Upper lobe of left lung (tissue), 4 donors: ENCODE measurements at regions not wholly inside any gene's neighbourhood (a gene's known extent, or its start where the extent isn't known, plus 50 kb on each side); places are given as distances from the start of the nearest gene placed in this dataset.

Experiments
- POLR2A ChIP-seq, 4 donors: fragments of 450-650 bp; IDR thresholded peaks; one replicate each; pipeline ENCODE4 v1.5.1; 2016 to 2017; ENCODE audit warnings: antibody characterized with exemption in 4 of 4, mild to moderate bottlenecking in 2 of 4
- POLR2AphosphoS5 ChIP-seq, 2 donors: sonication (generic); formaldehyde crosslinking; IDR thresholded peaks; one replicate each; pipeline ENCODE4 v1.5.1; 2017; ENCODE audit warnings: antibody characterized with exemption in 2 of 2
- TF ChIP-seq, protein P1 (sequence below), 6 experiments: fragments of 450-650 bp in 4 of 6; fragments of 200-600 bp in 2 of 6; sonication (generic) in 2 of 6; IDR thresholded peaks; one replicate each; pipeline ENCODE4 v1.5.1; 2016 to 2019; ENCODE audit warnings: antibody characterized with exemption in 6 of 6

DNA sequence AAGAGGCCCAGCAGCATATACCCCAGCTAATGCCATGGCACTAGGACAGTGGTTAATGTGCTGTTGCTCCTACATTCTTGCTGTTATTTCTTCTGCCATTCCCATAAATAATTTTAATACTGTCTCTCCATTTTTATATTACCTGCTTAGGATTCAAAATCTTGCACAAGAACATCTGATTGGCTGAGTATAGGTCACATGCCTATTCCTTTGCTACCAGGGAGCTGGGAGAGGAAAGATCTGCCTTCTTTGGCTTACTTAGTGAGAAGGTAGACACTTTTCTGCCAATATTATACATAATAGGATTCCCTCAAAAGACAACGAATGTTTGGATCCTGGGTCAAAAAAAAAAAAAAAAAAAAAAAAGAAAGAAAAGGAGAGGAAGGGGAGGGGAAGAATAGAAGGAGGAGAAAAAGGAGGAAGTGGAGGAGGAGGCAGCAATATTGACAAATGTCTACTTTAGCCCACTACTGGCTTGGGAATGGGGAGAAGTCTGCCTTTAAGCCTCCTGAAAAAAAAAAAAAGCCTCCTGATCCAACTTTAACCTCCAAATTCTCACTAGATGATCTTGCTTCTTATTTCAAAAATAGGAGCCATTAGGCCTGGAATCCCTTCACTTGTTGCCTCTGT, 134.5 kb upstream of the HNRNPU start:
- TF ChIP-seq POLR2A (IDR thresholded peaks at IDR 0.05) = no peak
- TF ChIP-seq POLR2AphosphoS5 (IDR thresholded peaks at IDR 0.05) = no peak
- TF ChIP-seq, protein P1, sequence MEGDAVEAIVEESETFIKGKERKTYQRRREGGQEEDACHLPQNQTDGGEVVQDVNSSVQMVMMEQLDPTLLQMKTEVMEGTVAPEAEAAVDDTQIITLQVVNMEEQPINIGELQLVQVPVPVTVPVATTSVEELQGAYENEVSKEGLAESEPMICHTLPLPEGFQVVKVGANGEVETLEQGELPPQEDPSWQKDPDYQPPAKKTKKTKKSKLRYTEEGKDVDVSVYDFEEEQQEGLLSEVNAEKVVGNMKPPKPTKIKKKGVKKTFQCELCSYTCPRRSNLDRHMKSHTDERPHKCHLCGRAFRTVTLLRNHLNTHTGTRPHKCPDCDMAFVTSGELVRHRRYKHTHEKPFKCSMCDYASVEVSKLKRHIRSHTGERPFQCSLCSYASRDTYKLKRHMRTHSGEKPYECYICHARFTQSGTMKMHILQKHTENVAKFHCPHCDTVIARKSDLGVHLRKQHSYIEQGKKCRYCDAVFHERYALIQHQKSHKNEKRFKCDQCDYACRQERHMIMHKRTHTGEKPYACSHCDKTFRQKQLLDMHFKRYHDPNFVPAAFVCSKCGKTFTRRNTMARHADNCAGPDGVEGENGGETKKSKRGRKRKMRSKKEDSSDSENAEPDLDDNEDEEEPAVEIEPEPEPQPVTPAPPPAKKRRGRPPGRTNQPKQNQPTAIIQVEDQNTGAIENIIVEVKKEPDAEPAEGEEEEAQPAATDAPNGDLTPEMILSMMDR (IDR thresholded peaks at IDR 0.05) = no peak
